Stimulated activated CD4-positive, alpha-beta T cell treated with anti-CD3 and anti-CD28 coated beads, Interleukin-12 subunit alpha, Interleukin-12 subunit beta, amount 100 ng/mL, for 48 hours (primary cell): ENCODE measurements at regions not wholly inside any gene's neighbourhood (a gene's known extent, or its start where the extent isn't known, plus 50 kb on each side); places are given as distances from the start of the nearest gene placed in this dataset.
"Not testable (repeated sequence)": the region's sequence is repeated elsewhere in the genome, so short reads cannot be mapped to it uniquely, and the experiment has no call there.

ENCODE experiments used
- DNase-seq, 3 donors: peaks; one replicate each; pipeline ENCODE4 v3.0.0-alpha.2; 2020; ENCODE audit warnings: low read depth in 2 of 3, low spot score in 1 of 3

GRCh38 chr7:51970961-51971665, 654.5 kb upstream of the COBL start:
- DNase-seq: no peak

- no peak for DNase-seq
Observed at GRCh38 chr7:51968461-51968860, 651.9 kb upstream of the COBL start.

- DNase-seq: no peak
Observed at GRCh38 chr7:51965454-51965853, 648.8 kb upstream of the COBL start.

GRCh38 chr7:51961804-51962203, 645.2 kb upstream of the COBL start:
- DNase-seq: no peak

GRCh38 chr7:51950813-51951212, 634.2 kb upstream of the COBL start:
- DNase-seq: no peak

GRCh38 chr7:51949726-51950644, 633.4 kb upstream of the COBL start:
- no peak for DNase-seq

- DNase-seq: no peak
Observed at GRCh38 chr7:51930834-51931233, 614.2 kb upstream of the COBL start.

GRCh38 chr7:51929818-51930217, 613.2 kb upstream of the COBL start:
- DNase-seq: no peak

GRCh38 chr7:51927738-51928137, 611.1 kb upstream of the COBL start:
- DNase-seq: no peak

GRCh38 chr7:51918581-51918980, 602.0 kb upstream of the COBL start:
- no peak for DNase-seq

GRCh38 chr7:51901489-51901840, 584.9 kb upstream of the COBL start:
- no peak for DNase-seq

GRCh38 chr7:51900755-51901488, 584.3 kb upstream of the COBL start:
- not testable (repeated sequence) for DNase-seq

GRCh38 chr7:51899611-51900010, 583.0 kb upstream of the COBL start:
- DNase-seq: no peak

- DNase-seq: no peak
Observed at GRCh38 chr7:51882412-51882811, 565.8 kb upstream of the COBL start.

GRCh38 chr7:51881309-51881708, 564.7 kb upstream of the COBL start:
- no peak for DNase-seq

- DNase-seq: no peak
Observed at GRCh38 chr7:51878865-51879264, 562.3 kb upstream of the COBL start.

- no peak for DNase-seq
Observed at GRCh38 chr7:51869452-51869851, 552.8 kb upstream of the COBL start.

- no peak for DNase-seq
Observed at GRCh38 chr7:51867117-51867516, 550.5 kb upstream of the COBL start.

GRCh38 chr7:51860305-51860704, 543.7 kb upstream of the COBL start:
- no peak for DNase-seq

- no peak for DNase-seq
Observed at GRCh38 chr7:51850126-51850525, 533.5 kb upstream of the COBL start.

- DNase-seq: no peak
Observed at GRCh38 chr7:51847461-51848134, 531.0 kb upstream of the COBL start.
